AG08396 (cell line): ENCODE measurements at regions not wholly inside any gene's neighbourhood (a gene's known extent, or its start where the extent isn't known, plus 50 kb on each side); places are given as distances from the start of the nearest gene placed in this dataset.
A peak's percentile ranks its signal among the peaks of the same experiment; 100 is the strongest.

Experiments used
- DNase-seq: peaks from one replicate; pipeline ENCODE4 v3.0.0; 2012; ENCODE audit warnings: low spot score, mixed read lengths

GRCh38 chr3:110101361-110101760 is 764.0 kb upstream of the DPPA4 start:
- DNase-seq: peak; percentile 7

GRCh38 chr3:110106805-110107204 is 769.5 kb upstream of the DPPA4 start:
- peak; percentile 5 for DNase-seq

- DNase-seq: no peak
These were observed 786.6 kb upstream of the DPPA4 start for GRCh38 chr3:110123946-110124345.

GRCh38 chr3:110126065-110126464 is 788.7 kb upstream of the DPPA4 start:
- no peak for DNase-seq

- no peak for DNase-seq
These were observed 796.6 kb upstream of the DPPA4 start for GRCh38 chr3:110133971-110134370.

GRCh38 chr3:110139048-110139447 is 801.7 kb upstream of the DPPA4 start:
- DNase-seq: no peak

GRCh38 chr3:110139821-110140220 is 802.5 kb upstream of the DPPA4 start:
- no peak for DNase-seq

GRCh38 chr3:110149763-110150162 is 812.4 kb upstream of the DPPA4 start:
- no peak for DNase-seq

GRCh38 chr3:110157221-110157620 is 819.9 kb upstream of the DPPA4 start:
- DNase-seq: no peak

GRCh38 chr3:110164632-110165369 is 827.5 kb upstream of the DPPA4 start:
- DNase-seq: no peak

GRCh38 chr3:110165370-110165743 is 828.0 kb upstream of the DPPA4 start:
- no peak for DNase-seq

GRCh38 chr3:110165753-110166152 is 828.4 kb upstream of the DPPA4 start:
- no peak for DNase-seq

GRCh38 chr3:110166791-110167190 is 829.4 kb upstream of the DPPA4 start:
- no peak for DNase-seq

- DNase-seq: no peak
These were observed 837.6 kb upstream of the DPPA4 start for GRCh38 chr3:110174908-110175307.

- DNase-seq: no peak
These were observed 841.6 kb upstream of the DPPA4 start for GRCh38 chr3:110178965-110179364.

- peak; percentile 17 for DNase-seq
These were observed 843.4 kb upstream of the DPPA4 start for GRCh38 chr3:110180733-110181132.

- no peak for DNase-seq
These were observed 843.9 kb upstream of the DPPA4 start for GRCh38 chr3:110181226-110181625.

- DNase-seq: no peak
These were observed 847.2 kb upstream of the DPPA4 start for GRCh38 chr3:110184536-110184935.

GRCh38 chr3:110193074-110193473 is 855.7 kb upstream of the DPPA4 start:
- DNase-seq: no peak

- no peak for DNase-seq
These were observed 861.6 kb upstream of the DPPA4 start for GRCh38 chr3:110198717-110199587.

- no peak for DNase-seq
These were observed 862.2 kb upstream of the DPPA4 start for GRCh38 chr3:110199588-110199943.

- no peak for DNase-seq
These were observed 861.4 kb upstream of the NECTIN3 start for GRCh38 chr3:110210086-110210660.

GRCh38 chr3:110226645-110227044 is 845.0 kb upstream of the NECTIN3 start:
- no peak for DNase-seq
